ENCODE measurements at regions not wholly inside any gene's neighbourhood (a gene's known extent, or its start where the extent isn't known, plus 50 kb on each side); places are given as distances from the start of the nearest gene placed in this dataset.
"Not testable (repeated sequence)": the region's sequence is repeated elsewhere in the genome, so short reads cannot be mapped to it uniquely, and the experiment has no call there.

DNA sequence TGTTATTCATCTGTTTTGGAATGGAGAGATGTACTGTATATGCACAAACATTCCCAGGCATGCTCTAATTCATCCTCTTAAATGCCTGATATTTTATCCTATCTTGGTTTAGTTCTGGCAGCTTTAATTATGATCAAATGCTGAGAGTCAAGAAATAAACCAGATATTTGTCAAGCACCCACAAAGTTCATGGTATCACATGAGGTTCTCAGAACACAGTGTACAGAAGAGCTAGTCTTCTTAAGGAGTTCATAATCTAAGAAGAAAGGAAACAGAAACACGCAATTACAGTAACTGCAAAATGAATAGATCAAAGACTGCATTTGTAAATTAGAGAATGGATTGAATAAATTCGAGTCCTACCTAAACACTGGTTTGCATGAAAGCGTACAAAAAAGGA lies 58.3 kb upstream of the KCNH1 start:
- H3K36me3 ChIP-seq (ENCODE audit: control insufficient read depth in 2 of 2, extremely low read depth in 1 of 2, insufficient read depth in 2 of 2, low read length in 2 of 2) = no peaks in the 10 kb centered on the region
- FAIRE-seq = no peak
- H3K27ac ChIP-seq (ENCODE audit: control insufficient read depth, insufficient read depth, low read length) = no peak overlapping the region
- no peaks in the 10 kb centered on the region for H4K20me1 ChIP-seq (ENCODE audit: control insufficient read depth, extremely low read depth, insufficient read depth, low read length)
- H3K9ac ChIP-seq (ENCODE audit: control insufficient read depth, extremely low read depth, insufficient read depth, low read length) = no peak overlapping the region
- TF ChIP-seq, protein P1, sequence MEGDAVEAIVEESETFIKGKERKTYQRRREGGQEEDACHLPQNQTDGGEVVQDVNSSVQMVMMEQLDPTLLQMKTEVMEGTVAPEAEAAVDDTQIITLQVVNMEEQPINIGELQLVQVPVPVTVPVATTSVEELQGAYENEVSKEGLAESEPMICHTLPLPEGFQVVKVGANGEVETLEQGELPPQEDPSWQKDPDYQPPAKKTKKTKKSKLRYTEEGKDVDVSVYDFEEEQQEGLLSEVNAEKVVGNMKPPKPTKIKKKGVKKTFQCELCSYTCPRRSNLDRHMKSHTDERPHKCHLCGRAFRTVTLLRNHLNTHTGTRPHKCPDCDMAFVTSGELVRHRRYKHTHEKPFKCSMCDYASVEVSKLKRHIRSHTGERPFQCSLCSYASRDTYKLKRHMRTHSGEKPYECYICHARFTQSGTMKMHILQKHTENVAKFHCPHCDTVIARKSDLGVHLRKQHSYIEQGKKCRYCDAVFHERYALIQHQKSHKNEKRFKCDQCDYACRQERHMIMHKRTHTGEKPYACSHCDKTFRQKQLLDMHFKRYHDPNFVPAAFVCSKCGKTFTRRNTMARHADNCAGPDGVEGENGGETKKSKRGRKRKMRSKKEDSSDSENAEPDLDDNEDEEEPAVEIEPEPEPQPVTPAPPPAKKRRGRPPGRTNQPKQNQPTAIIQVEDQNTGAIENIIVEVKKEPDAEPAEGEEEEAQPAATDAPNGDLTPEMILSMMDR (optimal IDR thresholded peaks at IDR 0.05 in 1 of 3, IDR thresholded peaks at IDR 0.05 in 1 of 3, conservative IDR thresholded peaks at IDR 0.05 in 1 of 3; ENCODE audit: extremely low read depth in 1 of 3, insufficient read depth in 2 of 3, low read length in 3 of 3) = no peak
- no peak for TF ChIP-seq EZH2 (IDR thresholded peaks at IDR 0.05; ENCODE audit: low read length)
- H3K9me1 ChIP-seq (ENCODE audit: control insufficient read depth, extremely low read depth, insufficient read depth, low read length) = no peaks in the 10 kb centered on the region
- no peak overlapping the region for H3K4me2 ChIP-seq (ENCODE audit: control insufficient read depth, extremely low read depth, insufficient read depth, low read depth, low read length)
- no peaks in the 10 kb centered on the region for H3K9me3 ChIP-seq (ENCODE audit: control insufficient read depth, low read depth, low read length)
- H3K4me1 ChIP-seq (ENCODE audit: control insufficient read depth, extremely low read depth, insufficient read depth, low read length) = no peaks in the 10 kb centered on the region
- no peaks in the 10 kb centered on the region for H3K79me2 ChIP-seq (ENCODE audit: control insufficient read depth, insufficient read depth, low read length)
- dilution Hi-C loops (cut with MboI; ENCODE audit: extremely low pct_ligation_motif_present, low sequenced_read_pairs) = no loop called here
- no peak overlapping the region for H3K4me3 ChIP-seq (ENCODE audit: control insufficient read depth in 2 of 3, extremely low read depth in 1 of 3, insufficient read depth in 2 of 3, low read depth in 1 of 3, low read length in 3 of 3)
- no peak for DNase-seq (ENCODE audit: low read depth, low spot score)
- no peaks in the 10 kb centered on the region for H3K27me3 ChIP-seq (ENCODE audit: control insufficient read depth, extremely low read depth, insufficient read depth, low read length)
- H2AFZ ChIP-seq (ENCODE audit: control insufficient read depth, low read length) = no peak overlapping the region

- H3K9me3 ChIP-seq (ENCODE audit: control insufficient read depth, low read depth, low read length); H3K9me1 ChIP-seq (ENCODE audit: control insufficient read depth, extremely low read depth, insufficient read depth, low read length); H3K4me2 ChIP-seq (ENCODE audit: control insufficient read depth, extremely low read depth, insufficient read depth, low read depth, low read length); H3K36me3 ChIP-seq (ENCODE audit: control insufficient read depth in 2 of 2, extremely low read depth in 1 of 2, insufficient read depth in 2 of 2, low read length in 2 of 2); FAIRE-seq; H3K4me3 ChIP-seq (ENCODE audit: control insufficient read depth in 2 of 3, extremely low read depth in 1 of 3, insufficient read depth in 2 of 3, low read depth in 1 of 3, low read length in 3 of 3); H4K20me1 ChIP-seq (ENCODE audit: control insufficient read depth, extremely low read depth, insufficient read depth, low read length); dilution Hi-C loops (cut with MboI; ENCODE audit: extremely low pct_ligation_motif_present, low sequenced_read_pairs); H3K27me3 ChIP-seq (ENCODE audit: control insufficient read depth, extremely low read depth, insufficient read depth, low read length); DNase-seq (ENCODE audit: low read depth, low spot score); H3K79me2 ChIP-seq (ENCODE audit: control insufficient read depth, insufficient read depth, low read length); H3K4me1 ChIP-seq (ENCODE audit: control insufficient read depth, extremely low read depth, insufficient read depth, low read length); H3K9ac ChIP-seq (ENCODE audit: control insufficient read depth, extremely low read depth, insufficient read depth, low read length); H3K27ac ChIP-seq (ENCODE audit: control insufficient read depth, insufficient read depth, low read length); H2AFZ ChIP-seq (ENCODE audit: control insufficient read depth, low read length): not testable (repeated sequence)
These were observed 54.8 kb upstream of the KCNH1 start for GRCh38 chr1:211188721-211189120.

- Histone ChIP-seq H3K27ac (ENCODE audit: control insufficient read depth, insufficient read depth, low read length) (no peak overlapping the region), H3K9ac (ENCODE audit: control insufficient read depth, extremely low read depth, insufficient read depth, low read length) (no peak overlapping the region), H2AFZ (ENCODE audit: control insufficient read depth, low read length) (no peak overlapping the region), H3K79me2 (ENCODE audit: control insufficient read depth, insufficient read depth, low read length) (no peaks in the 10 kb centered on the region), H4K20me1 (ENCODE audit: control insufficient read depth, extremely low read depth, insufficient read depth, low read length) (no peaks in the 10 kb centered on the region), H3K9me3 (ENCODE audit: control insufficient read depth, low read depth, low read length) (no peaks in the 10 kb centered on the region), H3K4me2 (ENCODE audit: control insufficient read depth, extremely low read depth, insufficient read depth, low read depth, low read length) (no peak overlapping the region), H3K4me3 (ENCODE audit: control insufficient read depth in 2 of 3, extremely low read depth in 1 of 3, insufficient read depth in 2 of 3, low read depth in 1 of 3, low read length in 3 of 3) (no peak overlapping the region), H3K4me1 (ENCODE audit: control insufficient read depth, extremely low read depth, insufficient read depth, low read length) (no peaks in the 10 kb centered on the region), H3K9me1 (ENCODE audit: control insufficient read depth, extremely low read depth, insufficient read depth, low read length) (no peaks in the 10 kb centered on the region), H3K36me3 (ENCODE audit: control insufficient read depth in 2 of 2, extremely low read depth in 1 of 2, insufficient read depth in 2 of 2, low read length in 2 of 2) (no peaks in the 10 kb centered on the region), H3K27me3 (ENCODE audit: control insufficient read depth, extremely low read depth, insufficient read depth, low read length) (no peaks in the 10 kb centered on the region)
- DNase-seq (ENCODE audit: low read depth, low spot score) = no peak
- dilution Hi-C loops (cut with MboI; ENCODE audit: extremely low pct_ligation_motif_present, low sequenced_read_pairs) = no loop called here
- FAIRE-seq = no peak
- no peak for TF ChIP-seq EZH2 (IDR thresholded peaks at IDR 0.05; ENCODE audit: low read length)
- TF ChIP-seq, protein P1 (optimal IDR thresholded peaks at IDR 0.05 in 1 of 3, IDR thresholded peaks at IDR 0.05 in 1 of 3, conservative IDR thresholded peaks at IDR 0.05 in 1 of 3; ENCODE audit: extremely low read depth in 1 of 3, insufficient read depth in 2 of 3, low read length in 3 of 3) = no peak
These were observed 49.9 kb upstream of the KCNH1 start for GRCh38 chr1:211183747-211184313.
